HG02938 (cell line): ENCODE measurements at regions not wholly inside any gene's neighbourhood (a gene's known extent, or its start where the extent isn't known, plus 50 kb on each side); places are given as distances from the start of the nearest gene placed in this dataset.
"Not testable (repeated sequence)": the region's sequence is repeated elsewhere in the genome, so short reads cannot be mapped to it uniquely, and the experiment has no call there.

Source experiments
- ATAC-seq: cut with Tn5 transposase; IDR thresholded peaks from one replicate; pipeline ENCODE4 v1.9.1; 2021; ENCODE audit warnings: mild to moderate bottlenecking, moderate library complexity; ENCODE audit not compliant: unreplicated experiment

- ATAC-seq, result no peak
Observed at GRCh38 chr5:21613971-21614488, 1239.1 kb downstream of the CDH12 start.

- ATAC-seq, result no peak
Observed at GRCh38 chr5:21603796-21604195, 1249.3 kb downstream of the CDH12 start.

GRCh38 chr5:21594566-21594965 is 1258.6 kb downstream of the CDH12 start:
- no peak for ATAC-seq

GRCh38 chr5:21593261-21593660 is 1259.9 kb downstream of the CDH12 start:
- no peak for ATAC-seq

- no peak for ATAC-seq
Observed at GRCh38 chr5:21581508-21581907, 1271.6 kb downstream of the CDH12 start.

- ATAC-seq, result no peak
Observed at GRCh38 chr5:21574961-21575360, 1278.2 kb downstream of the CDH12 start.

GRCh38 chr5:21574438-21574837 is 1278.7 kb downstream of the CDH12 start:
- no peak for ATAC-seq

GRCh38 chr5:21573416-21574314 is 1279.5 kb downstream of the CDH12 start:
- ATAC-seq, result no peak

GRCh38 chr5:21571196-21571595 is 1281.9 kb downstream of the CDH12 start:
- ATAC-seq, result not testable (repeated sequence)

GRCh38 chr5:21559109-21559508 is 1294.0 kb downstream of the CDH12 start:
- ATAC-seq, result not testable (repeated sequence)

- ATAC-seq, result not testable (repeated sequence)
Observed at GRCh38 chr5:21552263-21552662, 1300.9 kb downstream of the CDH12 start.

GRCh38 chr5:21550916-21551315 is 1302.2 kb downstream of the CDH12 start:
- ATAC-seq, result not testable (repeated sequence)

- ATAC-seq, result not testable (repeated sequence)
Observed at GRCh38 chr5:21547656-21548055, 1305.5 kb downstream of the CDH12 start.

- not testable (repeated sequence) for ATAC-seq
Observed at GRCh38 chr5:21535114-21535513, 1318.0 kb downstream of the CDH12 start.

- not testable (repeated sequence) for ATAC-seq
Observed at GRCh38 chr5:21521157-21521556, 1332.0 kb downstream of the CDH12 start.

- not testable (repeated sequence) for ATAC-seq
Observed at GRCh38 chr5:21496926-21497325, 1356.2 kb downstream of the CDH12 start.

GRCh38 chr5:21496056-21496455 is 1357.1 kb downstream of the CDH12 start:
- not testable (repeated sequence) for ATAC-seq

GRCh38 chr5:21495235-21495634 is 1357.9 kb downstream of the CDH12 start:
- not testable (repeated sequence) for ATAC-seq

GRCh38 chr5:21494033-21494432 is 1359.1 kb downstream of the CDH12 start:
- ATAC-seq, result not testable (repeated sequence)

GRCh38 chr5:21491182-21491581 is 1362.0 kb downstream of the CDH12 start:
- not testable (repeated sequence) for ATAC-seq

GRCh38 chr5:21488828-21489227 is 1364.3 kb downstream of the CDH12 start:
- ATAC-seq, result not testable (repeated sequence)

GRCh38 chr5:21485458-21486000 is 1367.6 kb downstream of the CDH12 start:
- ATAC-seq, result not testable (repeated sequence)
